ENCODE measurements at regions not wholly inside any gene's neighbourhood (a gene's known extent, or its start where the extent isn't known, plus 50 kb on each side); places are given as distances from the start of the nearest gene placed in this dataset.

DNA sequence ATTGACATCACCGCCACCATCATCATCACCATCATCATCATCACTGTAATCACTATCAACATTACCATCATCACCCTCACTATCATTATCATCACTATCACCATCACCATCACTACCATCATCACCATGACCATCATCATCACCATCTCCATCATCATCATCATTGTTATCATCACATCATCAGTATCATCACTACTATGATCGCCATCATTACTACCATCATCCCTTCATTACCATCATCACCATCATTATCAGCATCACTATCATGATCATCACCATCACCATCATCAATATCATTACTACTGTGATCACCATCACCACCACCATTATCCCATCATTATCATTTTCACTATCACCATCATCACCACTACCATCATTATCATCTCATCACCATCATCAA lies 368.3 kb downstream of the SEC14L1 start:
- Histone ChIP-seq H3K4me3 (ENCODE audit: insufficient read depth, low read depth, low read length) (no peak overlapping the region), H3K27me3 (ENCODE audit: control insufficient read depth, insufficient read depth, low read length, poor library complexity, severe bottlenecking) (no peaks in the 10 kb centered on the region), H3K4me1 (ENCODE audit: control insufficient read depth, insufficient read depth, low read length) (peaks cover 6% of the 10 kb centered on the region), H3K36me3 (ENCODE audit: control insufficient read depth, insufficient read depth, low read length) (no peaks in the 10 kb centered on the region), H3K9me3 (ENCODE audit: control insufficient read depth, low read length) (no peaks in the 10 kb centered on the region), H3K27ac (ENCODE audit: insufficient read depth, low read depth, low read length, poor library complexity, severe bottlenecking) (no peak overlapping the region)
- WGBS, 2 experiments, result 90 to 92% methylated on average over 2 of the region's 2 CpGs

DNA sequence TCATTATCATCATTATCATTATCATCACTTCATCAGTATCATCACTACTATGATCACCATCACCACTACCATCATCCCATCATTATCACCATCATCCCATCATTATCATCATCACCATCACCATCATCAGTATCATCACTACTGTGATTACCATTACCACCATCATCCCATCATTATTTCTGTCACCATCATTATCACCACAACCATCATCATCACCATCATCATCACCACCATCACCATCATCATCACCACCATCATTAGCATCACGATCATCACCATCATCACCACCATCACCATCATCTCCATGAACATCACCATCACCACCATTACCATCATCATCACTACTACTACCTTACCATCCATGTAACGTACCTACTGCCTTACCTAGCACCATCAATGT lies 368.8 kb downstream of the SEC14L1 start:
- no peaks in the 10 kb centered on the region for H3K36me3 ChIP-seq (ENCODE audit: control insufficient read depth, insufficient read depth, low read length)
- no peaks in the 10 kb centered on the region for H3K9me3 ChIP-seq (ENCODE audit: control insufficient read depth, low read length)
- no peak overlapping the region for H3K4me3 ChIP-seq (ENCODE audit: insufficient read depth, low read depth, low read length)
- no peak overlapping the region for H3K27ac ChIP-seq (ENCODE audit: insufficient read depth, low read depth, low read length, poor library complexity, severe bottlenecking)
- peaks cover under 1% of the 10 kb centered on the region for H3K4me1 ChIP-seq (ENCODE audit: control insufficient read depth, insufficient read depth, low read length)
- H3K27me3 ChIP-seq (ENCODE audit: control insufficient read depth, insufficient read depth, low read length, poor library complexity, severe bottlenecking), result no peaks in the 10 kb centered on the region
- WGBS, 2 experiments, result 91 to 94% methylated on average over 2 of the region's 2 CpGs

DNA sequence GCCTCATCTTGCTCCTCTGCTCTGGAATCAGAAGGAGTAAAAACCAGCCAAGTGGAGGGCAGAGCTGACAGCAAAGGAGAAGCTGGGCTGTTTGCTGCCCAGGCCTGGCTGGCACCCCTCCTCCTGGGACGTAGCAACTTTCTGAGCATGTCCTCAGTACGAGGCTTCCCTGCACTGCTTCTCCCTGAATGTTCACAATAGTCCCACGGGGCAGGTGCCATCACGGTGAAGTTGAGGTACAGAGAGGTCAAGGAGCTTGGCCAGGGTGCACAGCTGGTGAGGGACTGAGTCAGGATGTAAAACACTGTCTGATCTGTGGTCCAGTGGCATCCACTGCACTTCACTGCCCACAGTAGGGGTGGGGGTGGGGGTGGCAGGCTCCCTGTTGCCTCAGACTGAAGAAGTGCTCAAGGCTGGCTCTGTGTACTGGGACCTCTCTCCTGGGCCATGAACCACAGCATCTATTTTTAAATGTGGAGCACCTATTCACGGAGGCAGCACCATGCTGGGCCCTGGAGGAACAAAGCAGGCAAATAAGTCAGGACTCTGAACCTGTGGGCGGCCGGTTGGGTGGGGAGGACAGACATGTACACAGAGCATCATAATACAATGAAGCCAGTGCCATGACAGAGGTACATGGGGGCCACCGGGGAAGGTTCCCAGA lies 369.5 kb downstream of the SEC14L1 start:
- Histone ChIP-seq H3K27ac (ENCODE audit: insufficient read depth, low read depth, low read length, poor library complexity, severe bottlenecking) (no peak overlapping the region), H3K27me3 (ENCODE audit: control insufficient read depth, insufficient read depth, low read length, poor library complexity, severe bottlenecking) (no peaks in the 10 kb centered on the region), H3K4me3 (ENCODE audit: insufficient read depth, low read depth, low read length) (no peak overlapping the region), H3K36me3 (ENCODE audit: control insufficient read depth, insufficient read depth, low read length) (no peaks in the 10 kb centered on the region), H3K4me1 (ENCODE audit: control insufficient read depth, insufficient read depth, low read length) (no peaks in the 10 kb centered on the region), H3K9me3 (ENCODE audit: control insufficient read depth, low read length) (no peaks in the 10 kb centered on the region)
- WGBS, 2 experiments, result 82 to 84% methylated on average over 8 of the region's 8 CpGs

DNA sequence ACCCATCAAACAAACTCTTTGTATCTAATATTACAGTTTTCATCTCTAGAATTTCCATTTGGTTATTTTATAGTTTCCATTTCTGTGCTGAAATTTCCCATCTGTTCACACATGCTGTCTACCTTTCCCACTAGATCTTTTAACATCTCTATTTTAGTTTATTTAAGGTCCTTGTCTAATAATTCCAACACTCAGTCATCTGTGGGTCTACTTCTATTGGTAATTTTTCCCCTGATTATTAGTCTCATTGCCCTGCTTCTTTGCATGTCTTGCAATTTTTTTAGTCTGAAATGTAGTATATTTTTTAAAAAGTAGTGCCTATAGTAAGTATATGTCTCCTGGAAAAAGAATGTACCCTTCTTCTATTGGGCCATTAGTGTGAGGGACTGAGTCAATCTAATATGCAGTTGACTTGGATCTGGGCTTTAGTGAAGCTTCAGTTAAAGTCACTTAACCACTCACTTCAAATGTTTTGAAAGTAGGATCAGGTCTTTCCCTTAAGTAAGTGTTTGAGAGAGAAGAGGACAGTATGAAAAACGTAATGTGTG lies 370.8 kb downstream of the SEC14L1 start:
- H3K36me3 ChIP-seq (ENCODE audit: control insufficient read depth, insufficient read depth, low read length), result no peaks in the 10 kb centered on the region

DNA sequence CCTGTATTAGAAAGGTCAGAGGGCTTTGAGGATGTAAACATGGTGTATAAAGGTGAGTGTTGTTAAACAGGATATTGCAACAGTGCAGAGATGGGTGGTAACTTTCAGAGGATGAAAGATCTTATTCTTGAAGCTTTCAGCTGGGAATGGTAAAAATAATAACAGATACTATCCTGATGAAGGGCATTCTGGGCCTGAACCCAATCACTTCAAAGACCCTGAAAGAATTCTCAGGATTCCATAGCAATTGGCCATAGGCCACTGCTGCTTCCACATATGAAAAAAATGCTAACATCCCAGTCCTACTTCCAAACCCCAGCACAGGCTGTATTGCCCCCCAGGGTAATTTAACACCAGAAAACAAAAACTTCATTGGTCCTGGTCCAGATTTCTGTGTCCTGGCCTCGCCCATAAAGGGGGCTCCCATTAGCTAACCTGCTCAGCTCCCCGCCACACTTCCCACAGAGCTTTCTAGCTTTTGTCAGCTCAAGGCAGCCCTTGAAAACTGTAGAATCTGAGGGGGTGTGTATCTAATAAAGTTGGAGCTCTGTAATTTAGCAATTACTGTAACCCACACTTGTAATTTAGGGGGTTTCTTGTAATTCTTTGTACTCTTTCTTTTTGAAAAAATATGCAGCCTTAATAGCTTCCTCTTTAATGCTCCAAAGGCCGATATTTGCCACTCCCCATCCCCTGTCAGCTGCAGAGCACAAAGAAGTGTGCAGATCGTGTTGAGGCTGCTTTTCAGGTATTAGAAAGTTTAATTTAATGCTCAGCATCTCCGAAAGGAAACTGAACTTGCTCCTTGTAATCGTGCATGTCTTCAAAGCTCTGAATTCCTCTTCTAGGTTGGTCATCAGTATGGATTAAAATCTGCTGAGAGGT lies 371.5 kb downstream of the SEC14L1 start:
- no peak overlapping the region for H3K4me3 ChIP-seq (ENCODE audit: insufficient read depth, low read depth, low read length)
- no peaks in the 10 kb centered on the region for H3K36me3 ChIP-seq (ENCODE audit: control insufficient read depth, insufficient read depth, low read length)
- no peaks in the 10 kb centered on the region for H3K27me3 ChIP-seq (ENCODE audit: control insufficient read depth, insufficient read depth, low read length, poor library complexity, severe bottlenecking)
- WGBS, 2 experiments, result 92 to 96% methylated on average over 6 of the region's 6 CpGs
- H3K27ac ChIP-seq (ENCODE audit: insufficient read depth, low read depth, low read length, poor library complexity, severe bottlenecking), result no peak overlapping the region
- H3K4me1 ChIP-seq (ENCODE audit: control insufficient read depth, insufficient read depth, low read length), result no peaks in the 10 kb centered on the region
- no peaks in the 10 kb centered on the region for H3K9me3 ChIP-seq (ENCODE audit: control insufficient read depth, low read length)

More for the DNA sequence above, 370.8 kb downstream of the SEC14L1 start:
- H3K4me3 ChIP-seq (ENCODE audit: insufficient read depth, low read depth, low read length), result no peak overlapping the region
- H3K9me3 ChIP-seq (ENCODE audit: control insufficient read depth, low read length), result no peaks in the 10 kb centered on the region
- 80 to 87% methylated on average over 1 of the region's 1 CpG for WGBS, 2 experiments
- H3K27ac ChIP-seq (ENCODE audit: insufficient read depth, low read depth, low read length, poor library complexity, severe bottlenecking), result no peak overlapping the region
- H3K4me1 ChIP-seq (ENCODE audit: control insufficient read depth, insufficient read depth, low read length), result no peaks in the 10 kb centered on the region
- H3K27me3 ChIP-seq (ENCODE audit: control insufficient read depth, insufficient read depth, low read length, poor library complexity, severe bottlenecking), result no peaks in the 10 kb centered on the region

DNA sequence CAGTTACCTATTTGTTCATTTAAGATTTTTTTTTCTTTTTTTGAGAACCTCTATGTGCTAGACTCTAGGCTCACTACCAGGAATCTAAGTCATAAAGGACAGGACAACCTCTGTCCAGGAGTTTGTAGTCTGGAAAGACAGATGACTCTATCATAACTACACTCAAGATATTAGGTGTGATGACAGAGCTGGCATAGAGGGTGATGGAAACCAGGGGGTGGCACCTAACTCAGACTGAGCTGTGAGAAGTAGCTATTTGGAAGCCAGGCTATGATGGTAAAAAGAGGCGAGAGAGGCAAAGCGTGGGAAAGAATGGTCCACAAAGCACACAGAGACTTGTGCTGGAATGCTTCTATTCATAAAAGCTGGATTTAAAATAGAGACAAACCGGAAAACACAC lies 372.3 kb downstream of the SEC14L1 start:
- no peak overlapping the region for H3K27ac ChIP-seq (ENCODE audit: insufficient read depth, low read depth, low read length, poor library complexity, severe bottlenecking)
- no peaks in the 10 kb centered on the region for H3K36me3 ChIP-seq (ENCODE audit: control insufficient read depth, insufficient read depth, low read length)
- no peak overlapping the region for H3K4me3 ChIP-seq (ENCODE audit: insufficient read depth, low read depth, low read length)
- no peaks in the 10 kb centered on the region for H3K27me3 ChIP-seq (ENCODE audit: control insufficient read depth, insufficient read depth, low read length, poor library complexity, severe bottlenecking)
- no peaks in the 10 kb centered on the region for H3K4me1 ChIP-seq (ENCODE audit: control insufficient read depth, insufficient read depth, low read length)
- WGBS, 2 experiments, result 95 to 97% methylated on average over 2 to 3 of the region's 3 CpGs
- H3K9me3 ChIP-seq (ENCODE audit: control insufficient read depth, low read length), result no peaks in the 10 kb centered on the region

DNA sequence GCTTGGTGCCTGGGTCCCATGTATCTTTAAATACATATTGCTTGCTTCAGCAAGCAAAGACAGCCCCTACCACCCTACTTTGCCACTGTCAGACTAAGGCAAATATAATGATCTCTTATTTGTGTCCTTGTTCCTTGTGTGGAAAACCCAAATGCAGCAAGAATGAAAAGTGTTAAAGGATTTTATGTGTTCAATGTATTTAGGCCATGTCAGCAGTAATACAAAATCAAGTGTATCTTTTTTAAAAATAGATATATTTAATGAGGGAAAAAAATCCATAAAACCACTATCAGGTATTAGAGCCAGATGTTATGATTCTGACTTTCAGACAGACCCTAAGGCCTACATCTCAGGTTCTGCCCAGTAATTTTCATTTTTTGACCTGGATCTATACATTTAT lies 374.5 kb downstream of the SEC14L1 start:
- no peak overlapping the region for H3K27ac ChIP-seq (ENCODE audit: insufficient read depth, low read depth, low read length, poor library complexity, severe bottlenecking)
- no peak overlapping the region for H3K4me3 ChIP-seq (ENCODE audit: insufficient read depth, low read depth, low read length)
- H3K9me3 ChIP-seq (ENCODE audit: control insufficient read depth, low read length), result no peaks in the 10 kb centered on the region
- no peaks in the 10 kb centered on the region for H3K36me3 ChIP-seq (ENCODE audit: control insufficient read depth, insufficient read depth, low read length)
- H3K4me1 ChIP-seq (ENCODE audit: control insufficient read depth, insufficient read depth, low read length), result no peaks in the 10 kb centered on the region
- H3K27me3 ChIP-seq (ENCODE audit: control insufficient read depth, insufficient read depth, low read length, poor library complexity, severe bottlenecking), result no peaks in the 10 kb centered on the region

DNA sequence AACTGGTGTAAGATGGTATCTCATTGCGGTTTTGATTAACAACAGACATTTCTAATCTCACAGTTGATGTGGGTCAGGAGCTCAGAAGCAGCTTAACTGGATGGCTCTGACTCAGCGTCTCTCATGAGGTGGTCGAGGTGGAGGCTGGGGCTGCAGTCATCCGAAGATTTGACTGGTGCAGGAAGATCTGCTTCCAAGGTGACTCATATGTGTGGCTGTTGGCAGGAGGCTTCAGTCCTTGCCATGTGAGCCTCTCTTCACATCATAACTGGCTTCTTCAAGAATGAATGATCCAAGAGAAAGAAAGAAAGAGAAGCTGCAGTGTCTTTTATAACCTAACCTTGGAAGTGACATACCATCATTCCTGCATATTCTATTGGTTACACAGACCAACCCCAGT lies 376.1 kb downstream of the SEC14L1 start:
- Histone ChIP-seq H3K9me3 (ENCODE audit: control insufficient read depth, low read length) (no peaks in the 10 kb centered on the region), H3K4me1 (ENCODE audit: control insufficient read depth, insufficient read depth, low read length) (no peaks in the 10 kb centered on the region), H3K27me3 (ENCODE audit: control insufficient read depth, insufficient read depth, low read length, poor library complexity, severe bottlenecking) (no peaks in the 10 kb centered on the region), H3K27ac (ENCODE audit: insufficient read depth, low read depth, low read length, poor library complexity, severe bottlenecking) (no peak overlapping the region), H3K4me3 (ENCODE audit: insufficient read depth, low read depth, low read length) (no peak overlapping the region), H3K36me3 (ENCODE audit: control insufficient read depth, insufficient read depth, low read length) (no peaks in the 10 kb centered on the region)
- 94 to 97% methylated on average over 4 of the region's 4 CpGs for WGBS, 2 experiments

DNA sequence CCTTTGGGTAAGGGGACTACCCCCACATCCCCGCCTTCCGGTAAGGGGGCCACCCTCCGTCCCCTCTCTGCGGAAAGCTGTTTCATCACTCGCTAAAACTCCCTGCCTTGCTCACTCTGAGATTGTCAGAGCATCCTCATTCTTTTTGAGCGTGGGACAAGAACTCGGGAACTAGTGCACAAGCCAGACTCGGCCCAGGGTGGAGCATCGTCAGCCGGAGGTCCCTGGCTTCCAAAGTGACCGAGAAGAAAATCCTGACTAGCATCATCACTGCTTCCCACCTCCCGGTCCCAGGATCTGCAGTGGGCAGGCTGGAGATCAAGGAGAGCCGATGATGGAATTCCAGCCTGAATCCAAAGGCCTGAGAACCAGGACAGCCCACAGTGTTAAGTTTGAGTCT lies 380.3 kb downstream of the SEC14L1 start:
- H3K27ac ChIP-seq (ENCODE audit: insufficient read depth, low read depth, low read length, poor library complexity, severe bottlenecking), result no peak overlapping the region
- WGBS, 2 experiments, result 92 to 94% methylated on average over 13 of the region's 13 CpGs
- no peaks in the 10 kb centered on the region for H3K36me3 ChIP-seq (ENCODE audit: control insufficient read depth, insufficient read depth, low read length)
- H3K4me3 ChIP-seq (ENCODE audit: insufficient read depth, low read depth, low read length), result no peak overlapping the region
- H3K9me3 ChIP-seq (ENCODE audit: control insufficient read depth, low read length), result no peaks in the 10 kb centered on the region
- H3K4me1 ChIP-seq (ENCODE audit: control insufficient read depth, insufficient read depth, low read length), result no peaks in the 10 kb centered on the region
- no peaks in the 10 kb centered on the region for H3K27me3 ChIP-seq (ENCODE audit: control insufficient read depth, insufficient read depth, low read length, poor library complexity, severe bottlenecking)

DNA sequence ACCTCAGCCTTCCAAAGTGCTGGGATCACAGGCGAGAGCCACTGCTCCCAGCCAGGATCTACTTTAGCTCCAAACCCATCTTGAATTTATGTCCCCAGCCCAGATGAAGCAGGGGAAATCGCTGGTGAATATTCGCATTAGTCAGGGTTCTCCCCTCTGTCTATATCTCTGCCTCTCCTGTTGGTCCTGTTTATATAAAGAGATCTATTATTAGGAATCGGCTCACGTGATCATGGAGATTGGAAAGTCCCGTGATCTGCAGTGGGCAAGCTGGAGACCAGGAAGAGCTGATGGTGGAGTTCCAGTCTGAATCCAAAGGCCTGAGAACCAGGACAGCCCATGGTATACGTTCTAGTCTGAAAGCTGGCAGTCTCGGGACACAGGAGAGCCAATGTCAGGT lies 382.8 kb downstream of the SEC14L1 start:
- H3K4me1 ChIP-seq (ENCODE audit: control insufficient read depth, insufficient read depth, low read length), result no peaks in the 10 kb centered on the region
- no peak overlapping the region for H3K27ac ChIP-seq (ENCODE audit: insufficient read depth, low read depth, low read length, poor library complexity, severe bottlenecking)
- H3K4me3 ChIP-seq (ENCODE audit: insufficient read depth, low read depth, low read length), result no peak overlapping the region
- 92 to 94% methylated on average over 8 of the region's 8 CpGs for WGBS, 2 experiments
- no peaks in the 10 kb centered on the region for H3K36me3 ChIP-seq (ENCODE audit: control insufficient read depth, insufficient read depth, low read length)
- no peaks in the 10 kb centered on the region for H3K9me3 ChIP-seq (ENCODE audit: control insufficient read depth, low read length)
- H3K27me3 ChIP-seq (ENCODE audit: control insufficient read depth, insufficient read depth, low read length, poor library complexity, severe bottlenecking), result peaks cover 13% of the 10 kb centered on the region

Data from ectodermal cell (in vitro differentiated cells).